Cardiac fibroblast (primary cell): ENCODE measurements at regions not wholly inside any gene's neighbourhood (a gene's known extent, or its start where the extent isn't known, plus 50 kb on each side); places are given as distances from the start of the nearest gene placed in this dataset.

Experiments
- DNase-seq, 2 donors: peaks; one replicate each; pipeline versions ENCODE4 v3.0.0 to v3.0.0-alpha.2; 2010; ENCODE audit warnings: low read depth in 2 of 2
- H3K4me3 ChIP-seq, 2 donors: replicated peaks in 1 of 2; 1 replicate in 1 of 2; 2 replicates in 1 of 2; pipeline ENCODE4 v1.5.1; 2011; ENCODE audit warnings: low read depth in 2 of 2, low read length in 2 of 2, mild to moderate bottlenecking in 2 of 2, moderate library complexity in 1 of 2
- CTCF ChIP-seq: IDR thresholded peaks from one replicate; pipeline ENCODE4 v1.5.1; 2011; ENCODE audit warnings: low read depth, mild to moderate bottlenecking, low read length, inconsistent platforms

- no peak for TF ChIP-seq CTCF
- H3K4me3 ChIP-seq = no peak overlapping the region
- DNase-seq = peak; percentile 3 to 41
Observed at GRCh38 chr3:152623286-152623911, 211.5 kb upstream of the P2RY1 start.

- no peak for DNase-seq
- no peak for TF ChIP-seq CTCF
- no peak overlapping the region for H3K4me3 ChIP-seq
Observed at GRCh38 chr3:152626226-152626625, 208.7 kb upstream of the P2RY1 start.

GRCh38 chr3:152628496-152628895 lies 206.4 kb upstream of the P2RY1 start:
- DNase-seq = no peak
- no peak overlapping the region for H3K4me3 ChIP-seq
- no peak for TF ChIP-seq CTCF

DNA sequence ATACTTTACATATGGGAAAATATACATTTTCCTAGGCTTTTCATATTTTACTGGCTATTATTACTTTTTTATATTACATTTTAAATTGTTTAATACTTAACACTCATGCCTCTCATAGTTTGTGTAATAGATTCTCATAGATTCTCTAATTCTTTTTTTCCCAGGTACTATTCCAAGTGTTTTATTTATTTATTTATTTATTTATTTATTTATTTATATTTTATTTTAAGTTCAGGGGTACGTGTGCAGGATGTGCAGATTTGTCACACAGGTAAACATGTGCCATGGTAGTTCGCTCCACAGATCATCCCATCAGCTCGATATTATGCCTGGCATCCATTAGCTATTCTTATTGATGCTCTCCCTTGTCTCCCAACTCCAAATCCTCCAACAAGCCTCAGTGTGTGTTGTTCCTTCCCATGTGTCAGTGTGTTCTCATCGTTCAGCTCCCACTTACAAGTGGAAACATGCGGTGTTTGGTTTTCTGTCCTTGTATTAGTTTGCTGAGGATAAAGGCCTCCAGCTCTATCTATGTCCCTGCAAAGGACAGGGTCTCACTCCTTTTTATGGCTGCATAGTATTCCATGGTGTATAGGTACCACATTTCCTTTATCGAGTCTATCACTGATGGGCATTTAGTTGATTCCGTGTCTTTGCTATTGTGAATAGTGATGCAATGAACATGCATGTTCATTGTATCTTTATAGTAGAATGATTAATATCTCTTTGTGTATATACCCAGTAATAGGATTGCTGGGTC lies 205.4 kb upstream of the P2RY1 start:
- H3K4me3 ChIP-seq = no peak overlapping the region
- no peak for DNase-seq
- no peak for TF ChIP-seq CTCF

- no peak overlapping the region for H3K4me3 ChIP-seq
- DNase-seq = peak in 1 of 2 donors; percentile 42
- TF ChIP-seq CTCF = no peak
Observed at GRCh38 chr3:152635389-152635788, 199.5 kb upstream of the P2RY1 start.

DNA sequence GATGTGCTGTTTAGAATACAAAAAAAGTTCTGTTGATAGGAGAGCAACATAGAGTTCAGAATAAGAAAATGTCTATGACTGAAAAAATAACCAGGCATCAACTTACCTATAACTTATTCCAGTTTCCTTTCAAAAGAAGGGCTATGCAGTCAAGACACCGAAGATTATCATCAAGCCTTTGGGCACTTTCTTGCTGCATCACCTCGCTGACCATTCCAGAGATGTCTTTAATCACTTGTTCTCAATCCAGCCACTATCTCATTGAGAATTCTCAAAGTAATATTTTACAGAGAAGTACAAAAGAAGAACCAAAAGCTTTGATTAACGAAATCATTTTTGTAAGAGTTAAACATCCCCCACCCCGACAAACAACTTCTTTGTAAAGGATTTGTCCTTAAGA lies 198.3 kb upstream of the P2RY1 start:
- no peak for TF ChIP-seq CTCF
- DNase-seq = no peak
- H3K4me3 ChIP-seq = no peak overlapping the region

DNA sequence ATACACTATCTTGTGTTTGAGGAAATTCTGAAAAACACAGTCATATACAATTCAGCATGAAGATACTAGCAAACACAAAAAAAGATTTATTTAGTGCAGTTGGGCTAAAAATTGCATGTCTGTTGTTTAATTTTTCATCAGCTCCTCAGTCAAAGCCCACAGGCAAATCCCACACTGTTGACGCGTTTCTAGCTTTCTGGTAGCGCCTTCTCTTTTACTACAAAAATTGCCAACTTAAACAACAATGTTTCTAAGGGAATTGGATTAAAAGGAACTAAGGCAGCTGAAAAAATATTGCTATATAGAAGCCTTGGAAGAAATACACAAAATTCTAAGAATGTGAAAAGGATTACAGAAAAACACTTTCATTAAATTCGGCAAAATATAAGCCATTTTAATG lies 196.7 kb upstream of the P2RY1 start:
- TF ChIP-seq CTCF = no peak
- no peak for DNase-seq
- H3K4me3 ChIP-seq = no peak overlapping the region
